ENCODE measurements at regions not wholly inside any gene's neighbourhood (a gene's known extent, or its start where the extent isn't known, plus 50 kb on each side); places are given as distances from the start of the nearest gene placed in this dataset.
A peak's percentile ranks its signal among the peaks of the same experiment; 100 is the strongest.
"Not testable (repeated sequence)": the region's sequence is repeated elsewhere in the genome, so short reads cannot be mapped to it uniquely, and the experiment has no call there.

GRCh38 chr2:17460371-17461086, 57.7 kb downstream of the RAD51AP2 start:
- no peak for DNase-seq (ENCODE audit: low read depth)

- DNase-seq (ENCODE audit: low read depth) = no peak
Measured at GRCh38 chr2:17455343-17455742, 62.9 kb downstream of the RAD51AP2 start.

GRCh38 chr2:17446191-17446590, 72.0 kb downstream of the RAD51AP2 start:
- not testable (repeated sequence) for DNase-seq (ENCODE audit: low read depth)

GRCh38 chr2:17445744-17446143, 72.5 kb downstream of the RAD51AP2 start:
- no peak for DNase-seq (ENCODE audit: low read depth)

GRCh38 chr2:17442334-17442733, 75.9 kb downstream of the RAD51AP2 start:
- DNase-seq (ENCODE audit: low read depth) = peak; percentile 26

- no peak for DNase-seq (ENCODE audit: low read depth)
Measured at GRCh38 chr2:17441790-17442189, 76.5 kb downstream of the RAD51AP2 start.

GRCh38 chr2:17441055-17441771, 77.0 kb downstream of the RAD51AP2 start:
- DNase-seq (ENCODE audit: low read depth) = no peak

GRCh38 chr2:17430326-17430725, 87.9 kb downstream of the RAD51AP2 start:
- DNase-seq (ENCODE audit: low read depth) = no peak

- DNase-seq (ENCODE audit: low read depth) = peak; percentile 57
Measured at GRCh38 chr2:17429130-17429529, 89.1 kb downstream of the RAD51AP2 start.

GRCh38 chr2:17427401-17427800, 90.8 kb downstream of the RAD51AP2 start:
- DNase-seq (ENCODE audit: low read depth) = no peak

GRCh38 chr2:17426743-17427142, 91.5 kb downstream of the RAD51AP2 start:
- DNase-seq (ENCODE audit: low read depth) = no peak

- DNase-seq (ENCODE audit: low read depth) = peak; percentile 64
Measured at GRCh38 chr2:17422061-17422460, 96.2 kb downstream of the RAD51AP2 start.

GRCh38 chr2:17416884-17417391, 101.3 kb downstream of the RAD51AP2 start:
- peak; percentile 64 for DNase-seq (ENCODE audit: low read depth)

GRCh38 chr2:17413036-17413435, 105.2 kb downstream of the RAD51AP2 start:
- no peak for DNase-seq (ENCODE audit: low read depth)

GRCh38 chr2:17401096-17401495, 117.1 kb downstream of the RAD51AP2 start:
- DNase-seq (ENCODE audit: low read depth) = no peak

- no peak for DNase-seq (ENCODE audit: low read depth)
Measured at GRCh38 chr2:17398770-17399169, 119.5 kb downstream of the RAD51AP2 start.

GRCh38 chr2:17388798-17389197, 129.4 kb downstream of the RAD51AP2 start:
- peak; percentile 38 for DNase-seq (ENCODE audit: low read depth)

- peak; percentile 28 for DNase-seq (ENCODE audit: low read depth)
Measured at GRCh38 chr2:17387591-17387990, 130.6 kb downstream of the RAD51AP2 start.

GRCh38 chr2:17386771-17387170, 131.5 kb downstream of the RAD51AP2 start:
- DNase-seq (ENCODE audit: low read depth) = no peak

GRCh38 chr2:17380003-17380402, 138.2 kb downstream of the RAD51AP2 start:
- DNase-seq (ENCODE audit: low read depth) = no peak

GRCh38 chr2:17375262-17375661, 143.0 kb downstream of the RAD51AP2 start:
- no peak for DNase-seq (ENCODE audit: low read depth)

GRCh38 chr2:17373741-17374140, 144.5 kb downstream of the RAD51AP2 start:
- peak; percentile 27 for DNase-seq (ENCODE audit: low read depth)

- DNase-seq (ENCODE audit: low read depth) = peak; percentile 83
Measured at GRCh38 chr2:17373041-17373440, 145.2 kb downstream of the RAD51AP2 start.

Measured in stromal cell of bone marrow (primary cell).